GM10248 (cell line): ENCODE measurements at regions not wholly inside any gene's neighbourhood (a gene's known extent, or its start where the extent isn't known, plus 50 kb on each side); places are given as distances from the start of the nearest gene placed in this dataset.

Source experiments
- CTCF ChIA-PET: fragments of 300-600 bp; sonication (Branson Sonifier 250); formaldehyde crosslinking; extraction: SDS; loops from one replicate; lab custom pipeline; 2021; ENCODE audit warnings: antibody characterized with exemption; lab: Yijun Ruan, JAX
- POLR2A ChIA-PET: fragments of 350-650 bp; sonication (Branson Sonifier 250); formaldehyde crosslinking; extraction: SDS; loops from one replicate; lab custom pipeline; 2020; ENCODE audit warnings: antibody characterized with exemption; lab: Yijun Ruan, JAX
- DNase-seq: peaks from one replicate; pipeline ENCODE4 v3.0.0; 2012; ENCODE audit errors: extremely low spot score
- TF ChIP-seq, protein P1 (sequence below): IDR thresholded peaks from 2 replicates; pipeline ENCODE4 v1.5.1; 2012; ENCODE audit warnings: mild to moderate bottlenecking, low read depth; ENCODE audit errors: extremely low read depth, missing control alignments, control extremely low read depth

DNA sequence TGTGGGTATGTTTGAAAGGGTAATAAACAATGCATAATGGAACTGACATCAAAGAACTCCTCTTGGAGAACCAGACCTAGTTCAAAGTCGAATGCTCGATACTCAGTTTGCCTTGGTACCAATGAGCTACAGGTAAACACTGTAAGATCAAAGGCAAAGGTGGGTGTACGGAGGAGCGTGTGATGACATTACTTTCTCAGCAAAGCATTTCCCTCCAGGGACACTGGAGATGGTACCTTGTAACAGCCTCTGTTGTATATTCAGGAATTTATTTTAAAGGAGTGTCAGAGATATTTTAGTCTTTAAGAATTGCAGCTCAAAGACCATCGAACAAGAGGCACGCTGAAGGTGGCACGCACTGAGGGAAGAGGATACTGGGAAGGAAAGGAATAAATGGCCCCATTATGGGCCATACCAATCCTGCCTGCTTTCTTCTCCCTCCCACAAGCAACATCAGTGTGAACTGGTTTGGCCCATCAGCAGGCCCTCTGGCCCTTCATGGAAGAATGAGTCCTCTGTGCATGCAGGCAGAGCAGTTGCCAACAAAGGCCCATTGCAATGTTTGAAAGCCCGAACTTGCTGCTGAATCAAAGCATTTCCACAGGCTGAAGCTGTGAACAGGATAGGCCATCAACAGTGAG lies 410.2 kb downstream of the ACTL7B start:
- no peak for DNase-seq
- ChIA-PET CTCF (interaction anchor here (1.0 kb wide), 1 partner anchor 33 kb away, joined by 3 read pairs; no protein-coding TSS in a partner anchor), POLR2A (no interaction called here)
- TF ChIP-seq, protein P1, sequence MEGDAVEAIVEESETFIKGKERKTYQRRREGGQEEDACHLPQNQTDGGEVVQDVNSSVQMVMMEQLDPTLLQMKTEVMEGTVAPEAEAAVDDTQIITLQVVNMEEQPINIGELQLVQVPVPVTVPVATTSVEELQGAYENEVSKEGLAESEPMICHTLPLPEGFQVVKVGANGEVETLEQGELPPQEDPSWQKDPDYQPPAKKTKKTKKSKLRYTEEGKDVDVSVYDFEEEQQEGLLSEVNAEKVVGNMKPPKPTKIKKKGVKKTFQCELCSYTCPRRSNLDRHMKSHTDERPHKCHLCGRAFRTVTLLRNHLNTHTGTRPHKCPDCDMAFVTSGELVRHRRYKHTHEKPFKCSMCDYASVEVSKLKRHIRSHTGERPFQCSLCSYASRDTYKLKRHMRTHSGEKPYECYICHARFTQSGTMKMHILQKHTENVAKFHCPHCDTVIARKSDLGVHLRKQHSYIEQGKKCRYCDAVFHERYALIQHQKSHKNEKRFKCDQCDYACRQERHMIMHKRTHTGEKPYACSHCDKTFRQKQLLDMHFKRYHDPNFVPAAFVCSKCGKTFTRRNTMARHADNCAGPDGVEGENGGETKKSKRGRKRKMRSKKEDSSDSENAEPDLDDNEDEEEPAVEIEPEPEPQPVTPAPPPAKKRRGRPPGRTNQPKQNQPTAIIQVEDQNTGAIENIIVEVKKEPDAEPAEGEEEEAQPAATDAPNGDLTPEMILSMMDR = no peak

GRCh38 chr9:108444400-108445358 lies 411.1 kb downstream of the ACTL7B start:
- TF ChIP-seq, protein P1 = no peak
- no peak for DNase-seq
- CTCF ChIA-PET = interaction anchor here (1.0 kb wide), 1 partner anchor 33 kb away, joined by 3 read pairs; no protein-coding TSS in a partner anchor
- POLR2A ChIA-PET = no interaction called here

- no peak for DNase-seq
Observed at GRCh38 chr9:108443741-108444140, 412.0 kb downstream of the ACTL7B start.

GRCh38 chr9:108443019-108443633 lies 412.7 kb downstream of the ACTL7B start:
- POLR2A ChIA-PET = no interaction called here
- TF ChIP-seq, protein P1 = no peak
- CTCF ChIA-PET = interaction anchor here (2.6 kb wide), 1 partner anchor 13 kb away, joined by 7 read pairs; no protein-coding TSS in a partner anchor
- no peak for DNase-seq

More at GRCh38 chr9:108443741-108444140, 412.0 kb downstream of the ACTL7B start:
- TF ChIP-seq, protein P1 = no peak
- ChIA-PET CTCF (no interaction called here), POLR2A (no interaction called here)

DNA sequence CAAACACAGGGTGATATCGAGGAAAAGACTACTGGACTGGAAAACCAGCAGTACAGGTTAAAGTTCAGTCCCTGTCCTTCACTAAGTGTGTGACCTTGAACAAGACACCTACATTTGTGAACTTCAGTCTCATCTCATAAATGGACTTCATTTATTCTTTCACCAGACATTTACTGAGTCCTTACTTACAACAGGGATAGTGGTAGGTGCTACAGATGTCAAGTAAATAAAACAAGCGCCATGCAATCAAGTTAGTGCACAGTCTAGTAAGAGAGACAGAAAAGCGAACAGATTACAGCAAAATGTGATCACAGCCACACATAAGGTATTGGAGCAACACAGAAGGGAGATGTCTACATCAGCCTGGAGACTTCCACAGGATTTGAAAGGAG lies 413.2 kb downstream of the ACTL7B start:
- TF ChIP-seq, protein P1 = no peak
- ChIA-PET CTCF (interaction anchor here (2.6 kb wide), 1 partner anchor 14 kb away, joined by 7 read pairs; no protein-coding TSS in a partner anchor), POLR2A (no interaction called here)
- DNase-seq = no peak

DNA sequence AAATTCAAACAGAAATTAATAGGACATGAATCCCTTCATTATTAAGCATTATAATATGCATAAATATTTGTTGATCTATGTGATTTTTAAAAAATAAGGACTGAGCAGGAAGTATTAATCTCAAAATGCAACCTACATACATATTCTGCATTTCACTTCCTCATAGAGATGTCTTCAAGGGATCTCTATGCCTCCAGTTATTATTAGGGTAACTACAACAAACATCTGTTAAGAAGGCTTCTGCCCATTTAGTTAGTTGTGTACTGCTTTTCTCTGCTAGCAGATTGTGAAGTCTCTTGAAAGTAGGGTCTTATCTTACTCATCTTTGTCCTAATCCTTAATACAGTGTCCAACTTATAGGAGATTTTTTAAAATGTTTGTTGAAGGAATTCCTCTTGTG lies 414.1 kb downstream of the ACTL7B start:
- CTCF ChIA-PET = interaction anchor here (1.4 to 2.6 kb wide), 2 partner anchors 15 to 26 kb away, joined by 4 to 7 read pairs; no protein-coding TSS in a partner anchor
- no peak for DNase-seq

More for the DNA sequence above, 414.1 kb downstream of the ACTL7B start:
- TF ChIP-seq, protein P1 = no peak
- POLR2A ChIA-PET = no interaction called here
